HG03575 (cell line): ENCODE measurements at regions not wholly inside any gene's neighbourhood (a gene's known extent, or its start where the extent isn't known, plus 50 kb on each side); places are given as distances from the start of the nearest gene placed in this dataset.

ENCODE experiments used
- ATAC-seq: cut with Tn5 transposase; IDR thresholded peaks from one replicate; pipeline ENCODE4 v1.9.1; 2021; ENCODE audit not compliant: unreplicated experiment, insufficient number of reproducible peaks, low FRiP score; ENCODE audit errors: extremely low read depth

DNA sequence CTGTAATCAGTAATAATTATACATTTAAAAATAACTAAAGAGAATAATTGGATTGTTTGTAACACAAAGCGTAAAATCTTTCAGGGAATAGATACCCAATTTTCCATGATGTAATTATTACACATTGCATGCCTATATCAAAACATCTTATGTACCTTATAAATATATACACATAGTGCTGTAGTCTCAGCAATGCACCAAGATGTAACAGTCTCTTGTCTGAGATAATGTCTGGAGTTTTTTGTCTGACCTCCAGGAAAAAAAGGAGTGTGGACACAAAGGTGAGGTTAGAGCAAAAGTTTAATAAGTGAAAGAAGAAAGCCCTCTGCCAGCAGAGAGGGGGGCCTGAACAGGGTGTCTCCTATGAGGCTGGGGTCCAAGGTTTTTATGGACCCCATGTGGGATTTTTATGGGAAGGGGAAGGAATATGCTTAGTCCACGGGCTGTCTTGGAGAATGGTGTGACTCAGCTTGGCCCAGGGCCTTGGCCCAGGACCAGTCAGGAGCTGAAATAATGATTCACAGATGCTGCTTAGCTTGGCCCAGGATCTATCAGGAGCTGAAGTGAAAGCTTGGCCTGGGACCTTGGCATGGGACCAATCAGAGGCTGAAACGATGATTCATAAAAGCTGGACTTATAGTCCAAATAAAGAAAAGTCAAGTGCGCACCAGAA is 545.0 kb downstream of the ZPLD1 start:
- no peak for ATAC-seq

DNA sequence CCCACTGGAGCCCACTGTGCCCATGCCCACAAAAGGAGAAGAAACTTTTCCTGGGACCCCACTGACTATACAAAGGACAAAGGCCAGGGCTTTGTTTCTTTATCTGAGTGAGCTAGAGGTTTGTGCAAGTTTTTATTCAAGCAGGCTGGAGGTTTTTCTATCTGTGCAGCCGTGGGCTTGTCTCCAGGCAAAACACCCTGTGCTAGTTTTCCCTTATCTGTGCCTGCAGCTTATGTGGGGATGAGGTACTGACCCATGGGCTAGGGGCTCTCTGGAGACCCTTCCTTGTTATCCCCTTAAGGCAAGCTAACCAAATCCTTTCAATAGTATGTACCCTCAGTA is 545.5 kb downstream of the ZPLD1 start:
- no peak for ATAC-seq

DNA sequence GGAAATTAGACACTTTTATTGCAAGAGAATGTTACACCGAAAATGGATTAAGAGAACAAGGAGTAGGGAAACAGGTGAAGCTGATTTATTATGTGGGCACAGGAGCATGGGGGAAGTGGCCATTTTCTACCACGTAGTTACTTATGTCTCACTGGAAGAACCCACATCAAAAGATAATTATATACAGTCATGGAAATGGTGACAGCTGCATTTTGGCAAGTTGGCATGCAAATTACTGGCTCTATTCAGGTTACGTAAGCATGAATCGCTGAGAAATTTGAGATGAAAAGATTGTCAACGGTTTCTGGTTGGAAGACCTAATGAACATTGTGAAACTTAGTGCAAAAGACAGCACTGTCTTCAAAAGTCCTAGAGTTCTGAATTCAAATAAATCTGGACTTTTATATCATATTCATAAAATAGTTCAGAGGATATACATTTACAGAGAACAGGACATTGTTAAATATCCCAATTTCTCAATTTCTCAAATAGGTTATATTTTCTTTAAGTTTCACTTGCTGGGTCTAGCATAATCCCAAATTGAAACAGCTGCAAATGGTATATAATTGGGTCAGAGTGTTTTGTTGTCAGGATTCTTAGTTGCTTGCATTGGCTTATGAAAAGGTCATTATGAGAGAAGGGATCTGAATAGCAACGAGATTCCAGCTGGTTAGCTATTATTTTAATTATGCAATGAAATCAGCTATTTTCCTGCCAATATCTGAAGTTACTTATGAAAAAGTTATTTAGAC is 567.8 kb downstream of the ZPLD1 start:
- ATAC-seq, result no peak

DNA sequence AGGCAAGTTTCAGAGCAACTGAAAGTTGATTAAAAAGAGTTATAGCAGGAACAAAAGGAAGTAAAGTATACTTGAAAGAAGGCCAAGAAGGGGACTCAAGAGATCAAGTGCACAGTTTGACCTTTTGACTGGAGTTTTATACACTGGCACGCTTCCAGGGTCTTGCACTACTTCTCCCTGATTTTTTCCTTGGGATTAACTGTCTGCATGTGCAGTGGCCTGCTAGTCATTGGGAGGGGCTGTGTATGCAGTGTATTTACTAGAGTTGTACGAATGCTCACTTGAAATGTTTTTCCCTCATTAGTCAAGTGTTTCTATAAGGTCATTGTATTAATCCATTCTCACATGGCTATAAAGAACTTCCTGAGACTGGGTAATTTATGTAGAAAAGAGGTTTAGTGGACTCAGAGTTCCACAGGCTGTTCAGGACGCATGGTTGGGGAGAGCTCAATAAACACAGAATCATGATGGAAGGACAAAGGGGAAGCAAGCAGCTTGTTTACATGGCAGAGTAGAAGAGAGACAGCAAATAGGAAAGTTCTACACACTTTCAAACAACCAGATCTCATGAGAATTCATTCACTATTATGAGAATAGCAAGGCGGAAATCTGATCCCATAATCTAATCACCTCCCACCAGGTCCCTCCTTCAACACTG is 571.8 kb downstream of the ZPLD1 start:
- no peak for ATAC-seq

DNA sequence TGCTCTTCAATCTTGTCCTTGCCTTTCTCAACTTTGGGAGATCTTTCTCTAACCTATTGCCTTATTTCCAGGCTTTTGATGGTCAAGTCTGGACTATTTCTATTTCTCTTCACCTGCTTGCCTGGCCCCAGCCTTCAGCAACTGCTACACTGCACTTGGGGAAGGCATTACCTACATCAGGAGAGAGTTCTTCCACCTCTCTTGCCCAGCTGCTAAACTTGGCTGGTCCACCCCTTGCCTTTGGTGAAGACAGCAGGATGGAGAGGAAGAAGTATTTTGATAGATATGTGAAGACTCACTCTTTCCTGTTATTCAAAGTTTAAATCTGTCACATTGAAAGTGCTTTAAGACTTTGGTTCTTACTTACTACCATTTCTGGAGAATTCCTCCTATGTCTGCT is 574.8 kb downstream of the ZPLD1 start:
- no peak for ATAC-seq

DNA sequence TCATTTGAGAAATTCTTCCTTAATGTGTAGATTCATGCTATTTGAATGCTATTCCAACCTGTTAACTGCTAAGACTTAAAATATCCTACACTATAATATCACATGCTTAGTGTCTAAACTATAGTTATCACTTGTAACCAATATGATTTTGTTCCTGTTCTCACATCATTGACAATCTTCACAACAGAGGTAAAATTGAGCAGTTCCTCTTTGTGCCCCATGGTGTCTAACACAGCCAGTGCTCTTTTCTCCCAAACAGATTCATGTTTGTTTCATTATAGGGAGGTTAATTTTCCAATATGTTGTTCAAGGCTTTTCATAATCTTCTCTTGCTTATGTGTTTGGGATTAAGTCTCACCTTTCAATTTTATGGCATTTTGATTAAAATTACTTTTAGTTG is 591.1 kb downstream of the ZPLD1 start:
- no peak for ATAC-seq

DNA sequence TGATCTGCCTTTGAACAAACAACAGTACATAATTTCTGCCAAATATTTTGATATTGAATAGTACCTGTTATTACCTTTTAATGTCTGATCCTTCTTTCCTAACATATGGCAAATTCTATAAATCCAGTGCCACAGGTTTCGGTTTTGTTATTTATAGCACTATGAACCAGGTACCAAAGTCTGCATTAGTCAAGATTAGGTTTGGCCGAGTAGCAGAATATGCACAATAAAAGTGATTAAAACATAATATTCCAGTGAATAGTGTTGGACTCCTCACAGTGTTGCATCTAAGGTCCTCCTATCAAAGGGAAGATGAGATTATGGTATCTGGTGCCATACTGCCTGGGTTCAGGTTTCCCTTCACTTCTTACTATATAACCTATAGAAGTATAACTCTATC is 599.0 kb downstream of the ZPLD1 start:
- no peak for ATAC-seq

DNA sequence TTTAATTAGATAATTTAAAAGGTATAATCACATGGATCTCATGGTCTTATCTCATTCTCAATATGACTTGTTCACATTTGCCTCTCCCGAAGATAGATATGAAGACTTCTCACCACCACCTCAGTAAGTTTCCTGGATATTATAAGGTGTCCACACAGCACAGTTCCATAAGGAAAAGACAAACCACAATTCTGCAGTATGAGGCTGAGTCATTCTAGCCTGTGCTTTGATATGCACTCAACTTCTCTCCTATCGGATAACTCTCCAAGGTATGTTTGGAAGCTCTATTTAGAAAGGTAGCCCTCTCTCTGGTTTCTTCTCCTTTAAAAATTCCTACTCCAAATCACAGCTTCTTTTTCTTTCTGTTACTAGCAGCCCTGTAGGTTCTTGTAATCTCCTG is 612.8 kb downstream of the ZPLD1 start:
- no peak for ATAC-seq

DNA sequence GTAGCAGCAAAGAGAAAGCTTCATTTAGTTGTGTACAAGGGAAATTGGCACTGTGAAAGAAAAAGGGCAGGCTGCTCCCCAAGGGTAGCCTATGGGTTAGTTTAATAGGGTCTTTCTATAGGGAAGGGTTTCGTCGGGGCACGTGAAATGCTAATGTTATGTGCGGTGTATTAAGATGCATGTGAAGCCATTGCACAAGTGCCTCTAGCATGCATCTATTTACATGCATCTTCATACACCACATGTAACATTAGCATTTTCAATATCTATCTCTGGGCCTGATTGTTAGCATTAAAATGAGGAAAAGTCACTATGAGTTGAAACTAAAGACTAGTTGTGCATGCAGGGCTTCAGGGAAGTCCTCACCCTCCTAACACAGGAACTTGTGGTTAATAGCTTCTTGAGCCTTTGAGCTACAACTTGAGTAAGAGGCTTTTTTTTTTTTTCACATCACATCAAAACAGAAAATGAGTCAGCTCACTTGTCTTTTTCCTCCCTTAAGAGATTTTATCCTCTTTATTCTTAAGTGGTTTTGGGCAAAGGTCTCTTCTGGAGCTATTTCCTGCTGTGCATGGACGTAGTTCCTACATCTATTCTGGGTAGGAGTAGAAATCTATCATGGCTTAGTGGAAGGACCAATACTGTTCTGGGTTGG is 613.4 kb downstream of the ZPLD1 start:
- no peak for ATAC-seq

DNA sequence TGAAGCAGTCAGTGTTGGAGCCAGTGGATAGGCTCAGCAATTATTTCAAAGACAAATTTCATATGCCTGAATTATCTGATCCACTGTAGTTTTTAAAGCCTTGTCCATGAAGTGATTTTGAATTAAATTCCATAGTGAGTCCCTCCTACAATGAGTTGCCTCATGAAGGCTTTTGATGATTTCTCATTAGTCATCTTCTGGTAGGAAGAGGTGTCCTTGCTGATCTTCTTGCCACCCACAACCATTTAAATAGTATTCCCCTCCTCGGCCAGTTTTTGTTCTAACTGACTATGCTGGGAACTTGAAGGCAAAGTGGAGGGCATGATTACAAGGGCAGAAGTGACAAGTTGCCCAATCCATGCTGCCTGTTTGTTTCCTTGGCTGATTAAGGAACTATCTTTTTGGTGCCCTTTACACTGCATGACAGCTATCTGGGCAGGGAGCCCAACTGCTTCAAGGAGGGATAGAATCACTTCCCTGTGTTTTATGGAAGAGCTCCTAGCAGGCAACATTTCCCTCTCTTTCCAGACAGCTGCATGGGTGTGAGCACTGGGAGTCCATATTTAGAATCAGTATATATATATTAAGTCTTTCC is 617.5 kb downstream of the ZPLD1 start:
- ATAC-seq, result no peak

DNA sequence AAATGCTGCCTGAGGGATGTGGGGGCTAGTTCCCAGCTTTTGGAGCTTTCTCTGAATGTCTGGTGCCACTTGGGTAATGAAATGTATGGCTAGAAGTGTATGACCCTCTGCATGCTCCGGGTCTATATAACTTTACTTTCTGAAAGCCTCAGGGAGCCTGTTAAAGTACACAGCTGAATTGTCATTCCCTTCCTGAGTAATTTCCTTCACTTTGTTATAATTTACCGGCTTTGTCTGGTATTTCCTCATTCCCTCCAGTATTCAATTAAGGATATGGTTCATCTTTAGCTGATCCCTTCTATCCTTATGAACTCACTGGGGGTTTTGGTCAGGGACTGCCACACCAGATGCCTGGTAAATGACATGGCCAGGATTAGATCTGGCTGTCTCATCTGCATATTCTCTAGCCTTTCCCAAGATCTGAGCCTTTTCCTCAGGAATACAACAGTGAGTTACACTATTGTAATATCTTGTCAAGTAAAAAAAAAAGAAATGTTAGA is 620.3 kb downstream of the ZPLD1 start:
- no peak for ATAC-seq

DNA sequence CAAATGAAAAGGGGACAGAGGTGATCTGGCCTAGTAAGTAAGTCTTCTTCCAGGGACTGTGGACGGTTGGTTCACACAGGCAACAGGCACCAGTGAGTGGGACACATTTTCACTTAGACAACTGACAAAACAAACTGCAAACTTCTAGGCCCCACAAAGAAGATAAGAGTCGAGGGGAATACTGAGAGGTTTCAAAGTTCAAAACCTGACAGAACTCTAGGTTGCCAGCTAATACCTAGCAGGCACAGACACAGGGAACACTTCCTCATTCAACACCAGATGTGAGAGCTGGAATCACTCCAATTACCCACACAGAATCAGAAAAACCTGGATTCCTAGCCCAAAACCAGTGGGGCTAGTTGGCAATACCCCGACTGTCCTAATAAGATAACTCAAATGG is 621.7 kb downstream of the ZPLD1 start:
- no peak for ATAC-seq

DNA sequence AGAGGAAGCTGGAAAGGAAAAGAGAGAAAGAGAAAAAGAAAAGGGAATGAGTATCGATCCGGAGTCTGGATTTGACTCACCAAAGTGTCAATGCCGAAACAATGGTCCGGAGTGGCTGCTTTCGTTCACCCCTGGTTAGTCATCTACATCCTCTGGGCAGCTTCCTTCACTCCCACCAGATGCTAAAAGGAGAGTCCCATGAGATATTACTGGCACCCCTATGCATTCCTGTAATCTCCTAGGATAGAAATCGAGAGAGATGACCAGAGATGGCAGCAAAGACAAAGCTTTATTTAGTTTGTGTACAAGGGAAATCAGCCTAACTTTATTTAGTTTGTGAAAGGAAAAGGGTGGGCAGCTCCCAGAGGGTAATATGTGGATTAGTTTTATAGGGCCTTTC is 622.2 kb downstream of the ZPLD1 start:
- no peak for ATAC-seq

DNA sequence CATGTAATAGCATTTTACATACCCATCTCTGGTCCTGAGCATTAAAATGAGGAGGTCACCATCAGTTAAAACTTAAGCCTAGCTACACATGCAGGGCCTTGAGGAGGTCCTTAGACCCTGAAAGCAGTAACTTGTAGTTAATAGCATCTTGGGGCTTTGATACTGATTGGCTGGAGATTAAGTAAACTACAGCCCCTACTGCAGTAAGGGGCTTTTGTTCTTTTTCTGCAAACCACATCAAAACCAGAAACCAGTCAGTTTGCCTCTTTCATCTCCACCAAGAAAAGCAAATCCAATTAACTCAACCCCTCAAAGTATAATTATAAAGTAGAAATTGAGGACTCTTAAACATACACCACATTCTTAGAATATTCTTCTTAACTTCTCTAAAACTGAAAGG is 622.7 kb downstream of the ZPLD1 start:
- ATAC-seq, result no peak

DNA sequence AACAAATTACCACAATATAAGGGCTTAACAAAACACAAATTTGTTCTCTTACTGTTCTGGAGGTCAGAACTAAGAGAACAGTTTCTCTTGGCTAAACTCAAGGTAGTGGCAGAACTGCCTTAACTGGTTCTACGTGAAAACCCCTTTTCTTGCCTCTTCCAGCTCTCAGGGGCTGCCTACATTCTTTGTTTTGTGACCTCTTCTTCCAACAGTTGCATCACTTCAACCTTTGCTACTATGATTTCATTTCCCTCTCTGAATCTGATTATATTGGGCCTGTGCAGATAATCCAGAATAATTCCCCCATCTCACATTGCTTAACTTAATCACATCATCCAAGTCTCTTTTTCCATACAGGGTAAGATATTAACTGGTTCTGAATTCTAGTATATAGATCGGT is 624.6 kb downstream of the ZPLD1 start:
- no peak for ATAC-seq

DNA sequence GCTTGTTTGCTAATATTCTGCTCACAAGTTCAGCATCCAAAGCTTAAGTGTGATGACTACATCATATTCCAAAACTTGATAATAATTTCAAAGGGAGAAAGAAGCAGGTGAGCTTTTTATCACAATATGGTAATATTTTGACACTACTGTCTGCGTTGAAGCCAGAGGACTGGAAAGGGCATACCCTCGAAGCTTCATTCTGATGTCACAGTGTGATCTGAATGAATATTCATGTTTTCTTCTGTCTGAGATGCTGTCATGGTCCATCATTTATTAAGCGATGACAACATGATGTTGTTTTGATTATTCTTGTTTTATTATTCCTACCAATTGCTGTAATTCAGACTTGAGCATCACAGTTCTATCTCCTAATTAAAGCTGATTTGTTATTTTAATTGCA is 625.4 kb downstream of the ZPLD1 start:
- ATAC-seq, result no peak

DNA sequence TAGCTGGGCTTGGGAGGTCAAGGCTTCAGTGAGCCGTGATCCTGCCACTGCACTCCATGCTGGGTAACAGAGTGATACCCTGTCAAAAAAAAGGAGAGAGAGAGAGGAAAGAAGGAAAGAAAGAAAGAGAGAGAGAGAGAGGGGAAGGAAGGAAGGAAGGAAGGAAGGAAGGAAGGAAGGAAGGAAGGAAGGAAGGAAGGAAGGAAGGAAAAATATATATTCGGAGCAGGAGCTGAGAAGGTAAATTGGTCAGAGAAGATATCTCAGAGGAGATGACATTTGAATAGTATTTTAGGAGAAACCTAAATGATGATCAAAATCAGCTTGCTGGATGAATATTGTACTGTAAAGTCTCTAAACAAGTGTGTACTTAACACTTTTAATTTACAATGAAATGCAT is 633.1 kb downstream of the ZPLD1 start:
- ATAC-seq, result no peak

DNA sequence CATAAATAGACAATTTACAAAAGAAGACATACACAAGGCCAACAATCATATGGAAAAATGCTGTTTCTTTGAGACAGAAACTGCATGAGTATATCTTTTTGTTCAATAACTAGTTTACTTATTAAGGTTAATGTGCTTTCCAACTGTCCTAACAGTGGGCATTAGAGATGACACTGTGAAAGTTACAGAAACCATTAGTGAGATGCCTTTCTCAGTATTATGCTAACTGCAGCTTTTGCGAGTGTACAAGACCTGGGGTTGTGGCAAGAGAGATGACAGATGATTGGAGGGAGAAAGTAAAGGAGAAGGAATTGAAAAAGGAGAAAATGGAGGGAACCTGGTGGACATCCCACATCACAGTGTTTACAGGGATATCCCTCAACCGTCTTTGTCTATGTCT is 640.5 kb downstream of the ZPLD1 start:
- ATAC-seq, result no peak

DNA sequence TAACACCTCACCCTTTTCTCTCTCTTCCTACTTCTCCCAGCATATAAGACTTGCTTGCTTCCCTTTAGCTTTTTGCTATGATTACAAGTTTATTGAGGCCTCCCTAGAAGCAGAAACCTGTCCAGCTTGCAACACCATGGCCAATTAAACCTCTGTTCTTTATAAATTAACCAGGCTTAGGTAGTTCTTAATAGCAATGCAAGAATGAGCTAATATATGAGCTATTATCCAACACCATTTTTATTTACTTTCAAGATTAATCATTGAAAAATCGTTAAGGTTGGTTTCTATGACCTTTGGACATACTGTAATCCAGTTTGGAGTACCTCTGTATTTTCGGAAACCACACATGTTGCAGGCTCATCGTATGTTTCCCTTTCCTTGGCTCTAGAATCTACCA is 643.1 kb downstream of the ZPLD1 start:
- ATAC-seq, result no peak
